Fibroblast of skin of back (primary cell): ENCODE measurements at regions not wholly inside any gene's neighbourhood (a gene's known extent, or its start where the extent isn't known, plus 50 kb on each side); places are given as distances from the start of the nearest gene placed in this dataset.
A peak's percentile ranks its signal among the peaks of the same experiment; 100 is the strongest.

Experiments used
- DNase-seq: peaks from one replicate; pipeline ENCODE4 v3.0.0-alpha.2; 2013

DNA sequence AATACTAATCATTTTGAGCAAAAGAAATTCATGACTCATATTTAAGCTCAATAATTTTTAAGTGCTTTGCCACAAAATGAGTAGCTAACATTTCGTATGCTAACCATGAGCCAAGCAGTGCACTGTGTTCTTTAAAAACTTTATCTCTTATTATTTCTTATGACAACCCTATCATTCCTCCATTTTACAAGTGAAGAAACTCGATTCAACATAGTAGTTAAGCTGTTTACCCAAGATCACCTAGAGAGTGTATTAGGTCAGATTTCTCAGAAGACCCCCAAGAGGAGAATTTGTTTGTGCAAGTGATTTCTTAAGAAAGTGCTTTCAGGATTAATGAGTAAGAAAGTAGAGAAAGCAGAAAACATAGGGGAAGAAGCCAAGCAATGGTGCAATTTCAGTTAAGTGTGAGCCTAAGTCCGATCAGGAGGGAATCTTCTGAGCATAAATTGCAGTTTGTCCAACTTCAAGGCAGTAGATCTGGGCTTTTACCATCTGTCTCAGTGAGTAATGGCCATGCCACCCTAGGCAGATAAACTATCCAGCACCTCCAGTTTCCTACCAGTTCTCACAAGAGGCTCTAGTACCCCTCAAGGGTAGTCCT is 202.7 kb downstream of the SCG2 start:
- DNase-seq = no peak

DNA sequence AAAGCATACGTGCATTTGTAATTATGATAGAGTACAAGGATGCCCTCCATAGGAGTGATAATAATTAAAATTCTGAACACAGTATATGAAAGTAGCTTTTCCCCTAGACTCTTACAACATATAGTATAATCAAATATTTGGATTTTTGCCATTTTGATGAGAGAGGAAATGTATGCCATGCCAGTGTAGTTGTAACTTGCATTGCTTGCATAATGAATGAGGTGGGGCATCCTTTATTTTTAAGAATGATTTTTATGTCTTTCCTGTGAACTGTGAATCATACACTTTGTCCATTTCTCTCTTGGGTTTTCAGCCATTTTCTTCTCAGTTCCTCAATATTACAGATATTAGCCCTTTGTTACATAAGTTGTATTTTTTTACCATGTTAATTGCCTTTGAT is 197.5 kb downstream of the SCG2 start:
- DNase-seq = no peak

DNA sequence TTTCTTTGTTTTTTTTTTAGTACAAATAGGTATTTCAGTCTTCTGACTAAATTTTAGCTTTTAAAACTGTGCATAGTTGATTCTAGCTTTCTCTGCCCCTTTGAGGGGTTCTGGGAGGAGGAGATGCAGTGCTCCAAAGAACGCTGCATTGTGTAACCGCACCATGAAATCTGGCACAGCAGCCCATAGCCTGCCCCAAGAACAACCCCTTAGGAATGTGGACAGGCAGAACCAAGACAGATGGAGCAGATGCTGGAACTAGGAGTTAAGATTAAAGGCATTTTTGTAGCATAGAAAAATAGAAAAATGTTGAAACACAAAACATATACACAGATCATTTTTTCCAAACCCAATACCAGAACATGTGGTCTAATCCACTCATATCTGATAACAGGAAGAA is 187.5 kb downstream of the SCG2 start:
- peak; percentile 9 for DNase-seq

DNA sequence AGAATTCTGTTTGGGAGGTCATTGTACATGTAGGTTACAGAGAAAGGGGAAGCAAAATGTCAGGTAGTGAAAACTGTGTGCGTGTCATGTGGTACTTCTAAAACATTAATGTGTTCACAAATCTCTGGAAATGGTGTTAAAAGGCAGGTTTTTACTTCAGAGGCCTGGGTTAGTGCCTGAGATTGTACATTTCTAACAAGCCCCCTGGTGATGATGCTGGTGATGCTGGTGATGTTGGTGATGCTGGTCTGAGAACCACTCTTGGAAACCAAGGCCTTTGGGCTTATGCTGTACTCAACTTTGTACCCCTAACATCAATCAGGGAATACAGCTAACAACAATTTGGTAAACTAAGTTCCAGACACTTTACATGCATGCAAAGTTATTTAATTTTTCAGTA is 187.1 kb downstream of the SCG2 start:
- no peak for DNase-seq

DNA sequence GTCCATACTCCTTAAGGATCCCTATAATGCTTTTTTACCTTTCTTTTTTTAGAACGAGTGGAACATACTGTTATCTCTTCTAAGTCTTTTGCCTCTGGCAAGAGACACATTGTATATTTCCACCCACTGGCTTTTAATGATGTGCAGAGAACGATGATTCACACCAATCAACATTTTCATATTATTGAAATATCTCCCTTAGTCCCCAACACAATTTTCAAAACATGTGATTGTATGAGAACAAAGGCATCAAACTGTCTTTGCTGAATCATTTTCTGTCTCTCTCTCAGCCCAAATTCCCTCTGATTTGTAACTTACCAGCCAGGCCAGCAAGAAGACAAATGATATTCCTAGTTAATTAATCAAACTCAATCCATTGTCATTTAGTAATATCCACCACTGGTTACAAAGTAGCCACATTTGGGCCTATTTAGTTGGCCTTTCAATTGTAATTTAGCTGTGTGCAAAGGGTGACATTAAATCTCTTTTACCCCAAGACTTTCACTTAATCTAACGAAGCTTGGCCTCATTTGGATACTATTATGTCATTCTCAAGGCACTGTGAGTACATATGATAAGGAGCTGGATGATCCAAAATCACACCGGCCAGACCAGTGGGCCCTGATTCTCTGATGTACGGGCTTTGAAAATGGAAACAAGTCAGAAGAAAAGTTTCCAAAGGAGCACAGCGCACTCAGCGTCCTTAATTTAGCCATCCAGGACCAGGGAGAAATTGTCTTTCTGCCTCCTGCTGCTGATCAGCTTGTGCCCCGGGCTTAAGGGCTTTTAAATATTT is 185.1 kb downstream of the SCG2 start:
- no peak for DNase-seq

DNA sequence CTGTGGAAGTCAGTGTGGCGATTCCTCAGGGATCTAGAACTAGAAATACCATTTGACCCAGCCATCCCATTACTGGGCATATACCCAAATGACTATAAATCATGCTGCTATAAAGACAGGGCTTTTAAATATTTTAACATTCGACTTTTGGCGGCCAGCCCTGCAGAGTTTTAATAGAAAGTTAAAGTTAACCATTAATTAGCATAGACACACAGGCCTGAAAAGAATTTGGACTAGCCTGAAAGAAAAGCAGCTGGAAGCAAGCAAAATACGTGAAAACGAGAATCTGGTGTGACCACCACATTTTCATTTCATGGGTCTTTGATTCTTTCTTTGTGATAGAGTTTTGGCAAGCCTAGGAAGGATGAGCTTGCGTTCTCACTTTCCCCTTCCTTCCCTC is 184.0 kb downstream of the SCG2 start:
- DNase-seq = no peak

DNA sequence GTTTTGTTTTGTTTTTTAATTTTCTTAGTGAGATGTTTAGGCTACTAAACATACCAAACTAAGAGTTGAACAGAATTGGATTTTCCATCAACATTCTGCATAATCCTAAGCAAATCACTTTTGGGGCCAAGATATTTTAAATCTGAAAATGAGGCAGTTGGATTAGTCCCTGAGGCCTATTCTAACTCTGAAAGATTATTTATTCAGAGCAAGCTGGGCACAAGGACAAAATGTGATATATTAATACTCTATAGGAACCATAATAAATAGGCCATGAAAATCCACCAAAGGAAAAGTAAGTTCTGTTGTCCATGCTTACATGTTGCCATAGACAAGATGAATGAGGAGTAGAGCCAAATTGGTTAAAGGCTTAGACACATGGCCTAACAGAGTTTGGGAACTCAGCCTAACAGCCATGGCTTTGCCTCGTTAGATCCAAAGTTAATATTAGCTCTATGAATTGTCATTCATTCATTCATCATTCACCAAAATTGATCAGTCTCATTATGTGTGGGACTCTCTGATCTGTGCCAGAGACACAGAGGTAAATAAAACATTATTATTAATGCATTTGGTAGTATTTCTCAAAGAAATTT is 183.5 kb downstream of the SCG2 start:
- no peak for DNase-seq

DNA sequence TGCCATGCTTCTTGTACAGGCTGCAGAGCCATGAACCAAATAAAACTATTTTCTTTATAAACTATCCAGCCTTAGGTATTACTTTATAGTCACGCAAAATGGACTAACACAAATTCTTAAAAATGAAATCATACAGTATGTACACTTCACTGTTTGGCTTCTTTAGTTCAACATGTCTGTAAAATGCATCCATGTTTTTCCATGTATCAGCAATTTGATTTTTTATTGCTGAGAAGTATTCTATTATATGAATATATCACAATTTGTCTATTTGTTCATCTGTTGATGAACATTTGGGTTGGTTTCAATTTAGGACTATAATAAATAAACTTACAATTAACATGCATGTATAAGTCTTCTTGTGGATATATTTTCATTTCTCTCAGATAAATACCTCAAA is 182.1 kb downstream of the SCG2 start:
- DNase-seq = no peak

DNA sequence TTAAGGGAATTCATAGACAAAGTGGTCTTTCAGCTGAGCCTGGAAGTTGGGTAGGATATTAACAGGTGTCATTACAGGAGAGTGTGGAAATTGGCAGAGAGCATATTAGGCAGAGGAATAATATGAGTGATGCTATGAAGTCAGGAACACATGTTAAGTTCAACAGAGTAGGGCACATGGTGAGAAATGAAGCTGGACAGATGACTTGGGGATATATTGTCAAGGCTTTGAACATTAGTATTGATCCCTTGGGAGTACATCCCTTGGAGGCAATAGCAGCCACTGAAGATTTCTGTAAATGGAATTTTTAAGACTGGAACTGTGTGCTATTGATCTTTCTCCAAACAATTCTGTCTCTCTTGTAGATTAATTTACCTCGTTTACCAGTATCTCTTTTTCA is 170.7 kb downstream of the SCG2 start:
- no peak for DNase-seq

DNA sequence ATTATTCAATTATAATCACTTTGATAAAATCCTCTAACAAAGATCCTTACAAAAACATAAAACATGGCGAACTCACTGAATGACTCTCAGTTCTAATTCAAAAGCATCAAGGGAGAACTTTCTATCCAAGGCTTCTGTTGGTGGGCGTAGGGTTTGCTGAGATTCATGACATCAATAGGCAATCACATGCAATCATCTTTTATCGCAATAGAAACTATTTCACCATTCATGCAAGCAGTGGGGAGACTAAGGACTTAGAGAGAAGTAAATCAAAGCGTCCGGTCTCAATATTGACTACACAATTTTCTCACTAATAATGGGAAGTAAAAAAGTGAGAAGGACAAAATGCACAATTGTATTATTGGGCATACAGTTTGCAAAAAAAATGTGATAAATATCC is 168.7 kb downstream of the SCG2 start:
- DNase-seq = no peak

DNA sequence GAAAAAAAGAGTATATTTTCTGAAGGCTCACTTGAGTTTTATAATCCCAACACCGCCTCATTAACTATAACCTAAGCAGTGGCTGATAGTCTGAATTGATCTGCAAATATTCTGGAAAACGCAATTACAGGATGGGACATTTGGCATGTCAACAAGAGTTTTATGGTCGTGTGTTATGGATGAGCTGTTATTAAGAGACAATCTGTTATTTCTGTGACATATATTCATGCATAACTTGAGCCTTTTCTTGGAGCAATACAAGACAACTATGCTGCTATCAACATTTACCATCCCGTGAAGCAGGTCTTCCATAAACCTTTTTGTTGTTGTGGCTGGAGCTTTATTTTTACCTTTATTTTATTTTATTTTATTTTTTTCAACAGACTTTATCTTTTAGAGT is 164.4 kb downstream of the SCG2 start:
- DNase-seq = no peak

DNA sequence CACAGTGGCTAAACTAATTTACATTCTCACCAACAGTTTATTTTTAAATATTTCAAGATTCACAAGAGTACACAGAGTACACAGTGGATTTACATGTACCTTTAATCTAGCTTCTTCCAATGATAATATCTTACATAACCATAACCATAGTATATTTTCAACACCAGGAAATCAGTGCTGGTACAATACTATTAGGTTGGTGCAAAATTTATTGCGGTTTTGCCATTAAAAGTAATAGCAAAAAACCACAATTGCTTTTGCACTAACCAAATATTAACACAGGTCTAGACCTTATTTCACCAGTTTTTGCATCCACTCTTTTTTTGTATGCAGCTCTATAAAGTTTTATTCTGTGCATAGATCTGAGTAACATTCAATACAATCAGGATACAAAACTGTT is 163.0 kb downstream of the SCG2 start:
- no peak for DNase-seq

DNA sequence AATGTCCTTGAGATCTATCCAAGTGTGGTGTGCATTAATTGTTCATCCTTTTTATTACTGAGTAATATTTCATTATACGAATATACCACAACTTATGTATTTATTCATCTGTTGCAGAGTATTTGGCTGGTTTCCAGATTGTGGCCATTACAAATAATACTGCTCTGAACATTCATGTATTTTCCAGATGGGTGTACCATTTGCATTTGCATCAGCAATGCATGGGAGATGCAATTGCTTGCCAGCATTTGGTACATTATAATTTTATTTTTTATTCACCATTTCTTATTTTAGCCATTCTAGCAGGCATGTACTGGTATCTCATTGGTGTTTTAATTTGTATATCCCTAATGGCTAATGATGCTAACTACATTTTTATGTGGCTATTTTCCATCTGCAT is 162.4 kb downstream of the SCG2 start:
- no peak for DNase-seq

DNA sequence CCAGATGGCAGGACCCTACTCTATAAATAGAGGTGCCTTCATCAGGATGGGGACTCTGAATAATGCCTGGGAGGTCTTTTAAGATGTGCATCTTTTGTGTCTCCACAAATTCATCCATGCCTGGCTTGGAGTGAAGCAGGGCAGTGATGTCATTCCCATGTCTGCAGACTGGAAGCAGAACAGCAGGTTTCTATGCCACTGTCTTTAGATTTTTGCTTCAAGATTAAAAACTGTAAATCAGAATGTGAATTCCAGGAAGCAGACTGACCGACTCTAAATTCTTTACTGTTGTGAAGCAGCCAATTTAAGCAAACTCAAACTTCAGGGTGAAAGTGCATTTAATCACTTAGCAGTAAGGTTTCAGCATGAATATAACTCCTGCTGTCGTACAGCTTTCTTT is 159.3 kb downstream of the SCG2 start:
- DNase-seq = peak; percentile 16

DNA sequence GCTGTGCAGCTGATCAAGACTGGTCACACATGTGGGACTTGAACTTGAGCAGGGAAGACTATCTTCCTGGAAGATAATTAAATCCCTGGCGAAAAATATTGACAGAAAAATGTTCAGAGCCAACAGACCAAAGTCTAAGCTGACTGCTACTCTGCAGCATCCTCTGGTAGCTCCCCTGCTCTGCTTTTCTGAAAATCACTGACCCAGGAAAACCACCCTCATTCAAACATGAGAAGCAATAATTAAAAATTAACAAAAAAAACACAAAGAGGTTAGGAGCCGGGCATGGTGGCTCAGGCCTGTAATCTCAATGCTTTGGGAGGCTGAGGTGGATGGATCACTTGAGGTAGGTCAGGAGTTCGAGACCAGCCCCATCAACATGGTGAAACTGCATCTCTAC is 151.9 kb downstream of the SCG2 start:
- no peak for DNase-seq

DNA sequence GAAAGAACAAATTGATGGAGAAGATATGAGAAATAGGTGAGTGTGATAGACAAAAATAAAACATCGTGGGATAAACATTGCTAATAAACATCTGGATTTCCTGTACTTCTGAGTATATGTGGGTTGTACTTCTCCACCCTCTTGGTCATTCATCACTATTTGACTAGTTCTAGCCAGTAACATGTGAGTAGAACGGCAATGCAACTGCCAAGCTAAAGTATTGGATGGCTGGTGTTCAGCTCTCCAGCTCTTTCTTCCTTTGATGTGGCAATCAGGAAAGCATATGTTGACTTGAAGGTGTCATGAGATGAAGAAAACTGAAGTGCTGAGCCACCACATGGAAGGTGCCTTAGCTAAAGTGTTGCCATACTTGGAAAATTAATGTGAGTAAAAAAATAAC is 144.9 kb downstream of the SCG2 start:
- no peak for DNase-seq

DNA sequence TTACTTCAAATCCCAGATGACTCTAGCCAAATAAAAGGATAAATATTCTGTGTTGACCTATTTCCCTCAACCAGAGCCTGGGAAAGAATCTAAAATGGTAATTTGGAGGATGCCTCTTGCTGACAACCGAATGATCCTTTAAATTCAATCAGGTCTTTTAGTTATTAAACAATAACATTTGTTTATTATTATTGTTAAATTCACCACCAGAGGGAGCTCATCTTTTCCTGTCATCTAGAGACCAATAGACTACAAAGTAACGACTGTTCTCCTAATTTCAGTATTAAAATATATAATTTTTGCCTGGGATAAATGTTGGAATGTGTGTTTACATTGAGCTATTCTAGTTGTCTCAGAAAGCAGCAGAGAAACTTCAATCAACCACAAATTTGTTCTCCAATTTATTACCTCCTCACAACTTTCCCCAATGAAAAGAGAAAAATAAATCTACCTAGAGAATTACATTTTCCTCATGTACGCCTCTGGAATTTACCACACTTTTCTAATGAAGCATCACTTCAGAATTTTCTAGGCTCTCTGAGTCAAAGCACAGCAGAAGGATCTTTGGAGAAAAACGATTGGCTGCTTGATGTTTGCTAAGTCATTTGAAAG is 142.7 kb downstream of the SCG2 start:
- DNase-seq = peak; percentile 29

DNA sequence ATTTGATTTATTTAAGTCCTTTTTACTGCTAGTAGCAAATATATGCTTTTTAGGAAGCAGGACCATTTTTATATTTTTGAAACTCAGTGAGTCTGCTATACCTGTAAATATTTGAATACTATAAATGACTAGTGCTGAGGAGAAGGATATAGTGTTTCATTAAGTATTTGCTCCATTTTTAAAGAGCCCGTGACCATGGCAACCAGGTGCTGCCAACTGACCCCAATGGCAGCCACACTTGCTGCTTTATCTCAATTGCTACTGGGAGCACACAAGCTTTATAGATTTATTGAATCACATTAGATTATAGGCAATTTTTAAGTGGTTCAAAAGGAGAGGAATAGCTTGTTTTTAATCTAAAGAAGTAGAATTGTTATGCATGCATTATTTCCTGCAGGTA is 142.0 kb downstream of the SCG2 start:
- DNase-seq = no peak

DNA sequence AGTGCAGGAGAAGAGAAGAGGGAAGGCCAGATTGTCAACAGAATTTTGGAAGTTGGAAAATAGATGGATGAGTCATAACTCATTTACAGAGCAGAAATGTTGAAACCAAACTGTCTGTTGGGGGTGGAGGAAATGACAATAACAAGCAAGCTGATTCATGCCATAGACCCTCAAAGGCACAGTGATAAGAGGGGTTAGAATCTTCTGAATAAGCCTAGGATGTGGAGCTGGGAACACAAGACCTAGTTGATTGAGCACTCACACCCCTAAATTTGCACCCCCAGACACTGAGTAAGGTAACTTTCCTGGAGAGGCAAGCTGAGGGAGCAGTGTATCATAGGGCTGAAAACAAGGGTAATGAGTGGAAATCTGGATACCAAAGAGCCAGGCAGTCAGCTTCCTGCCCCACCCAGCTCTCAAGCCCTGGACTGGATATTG is 141.4 kb downstream of the SCG2 start:
- DNase-seq = peak; percentile 85

DNA sequence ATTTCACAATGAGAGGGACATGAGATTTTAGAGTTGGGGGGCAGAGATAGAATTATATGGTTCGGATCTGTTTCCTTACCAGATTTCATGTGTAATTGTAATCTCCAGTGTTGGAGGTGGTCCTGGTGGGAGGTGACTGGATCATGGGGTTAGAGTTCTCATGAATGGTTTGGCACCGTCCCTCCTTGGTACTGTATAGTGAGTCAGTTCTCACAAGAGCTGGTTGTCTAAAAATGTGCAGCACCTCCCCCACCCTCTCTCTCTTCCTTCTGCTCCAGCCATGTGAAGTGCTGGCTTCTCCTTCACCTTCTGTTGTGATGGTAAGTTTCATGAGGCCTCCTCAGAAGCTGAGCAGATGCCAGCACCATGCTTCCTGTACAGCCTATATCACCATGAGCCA is 138.1 kb downstream of the SCG2 start:
- no peak for DNase-seq

DNA sequence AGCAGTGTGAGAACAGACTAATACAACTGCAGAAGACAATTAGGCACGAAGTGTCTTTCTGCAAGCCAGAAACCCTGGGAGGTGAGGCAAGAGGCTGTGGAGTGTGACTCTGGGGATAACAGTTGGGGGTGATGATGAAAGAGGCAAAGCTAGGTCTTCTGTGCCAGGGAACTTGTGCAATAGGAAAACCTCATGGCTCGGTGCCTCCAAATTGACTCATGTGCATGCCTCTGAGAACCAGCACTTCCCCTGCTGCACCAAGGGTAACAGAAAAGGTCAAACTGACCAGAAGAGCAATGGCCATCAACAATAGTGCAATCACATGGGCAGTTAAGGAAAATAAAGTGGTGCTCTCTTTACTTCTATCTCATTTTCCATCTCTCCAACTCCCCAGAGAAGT is 136.4 kb downstream of the SCG2 start:
- DNase-seq = peak; percentile 89

DNA sequence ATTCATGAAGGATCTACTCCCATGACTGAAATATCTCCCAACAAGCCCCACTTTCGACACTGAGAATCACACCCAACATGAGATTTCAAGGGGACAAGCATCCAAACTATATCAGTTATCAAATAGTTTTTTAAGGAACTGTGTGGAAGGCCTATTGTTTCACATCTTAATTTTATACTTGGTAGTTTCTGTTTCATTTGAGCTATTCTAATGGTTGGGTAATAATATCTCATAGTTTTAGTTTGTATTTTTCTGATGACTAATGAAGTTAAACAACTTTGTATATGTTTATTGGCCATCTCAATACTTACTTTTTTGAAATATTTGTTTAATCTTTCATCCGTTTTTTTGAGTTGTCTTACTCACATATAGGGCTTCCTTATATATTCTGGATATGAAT is 135.0 kb downstream of the SCG2 start:
- no peak for DNase-seq

DNA sequence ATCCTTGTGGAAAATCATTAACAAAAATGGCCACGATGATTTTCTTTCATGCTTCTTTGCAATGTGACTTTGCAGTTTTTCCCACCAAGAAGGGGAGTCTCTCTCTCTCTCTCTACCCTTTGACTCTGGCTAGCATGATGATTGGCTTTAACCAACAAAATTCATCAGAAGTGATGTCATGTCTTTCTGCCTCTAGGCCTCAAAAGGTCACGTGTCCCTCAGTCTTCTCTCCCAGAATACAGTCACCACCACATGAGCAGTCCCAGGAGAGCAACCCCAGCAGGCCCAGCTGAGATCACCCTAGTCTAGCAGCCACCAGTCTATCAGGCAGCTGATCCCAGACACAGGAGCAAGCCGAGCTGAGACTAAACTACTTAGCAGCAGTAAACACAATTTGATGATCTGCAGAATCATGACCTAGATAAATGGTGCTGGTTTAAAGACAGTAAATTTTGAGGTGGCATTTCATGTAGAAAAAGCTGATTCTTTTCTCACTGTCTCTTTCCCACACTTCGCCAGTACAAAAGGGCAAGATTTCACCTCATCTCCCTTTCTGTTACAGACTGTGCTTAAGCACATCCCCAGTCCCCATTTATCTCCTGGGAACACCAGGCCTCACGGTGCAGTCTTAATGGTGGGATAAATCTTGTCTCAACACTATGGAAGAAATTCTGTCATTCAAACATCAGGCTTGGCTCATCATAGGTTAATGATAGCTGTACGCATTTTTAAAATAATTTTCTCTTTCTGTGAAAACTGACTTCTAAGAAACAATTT is 132.7 kb downstream of the SCG2 start:
- DNase-seq = peak; percentile 90
